K562 (cell line): ENCODE measurements at regions not wholly inside any gene's neighbourhood (a gene's known extent, or its start where the extent isn't known, plus 50 kb on each side); places are given as distances from the start of the nearest gene placed in this dataset.

Experiments
- ATAC-seq: fragments of 200-7000 bp; cut with Tn5 transposase; 3 replicates; pipeline ENCODE4 v1.9.1; 2020; ENCODE audit warnings: moderate library complexity
- BruUV-seq: library from RNA; stranded (reverse); fragments of 400-500 nt; replicated peaks from 2 replicates; lab custom pipeline; 2021; lab: Mats Ljungman, UMichigan
- CTCF ChIA-PET: fragments of 300-600 bp; formaldehyde crosslinking; extraction: SDS; loops from one replicate; lab custom pipeline; 2021; ENCODE audit warnings: low intra/inter-chr PET ratio; lab: Yijun Ruan, JAX
- POLR2A ChIA-PET: fragments of 300-600, 350-650 bp; sonication (Branson Sonifier 250); formaldehyde crosslinking; extraction: SDS; loops from one replicate; lab custom pipeline; 2021; ENCODE audit warnings: antibody characterized with exemption, inconsistent platforms; lab: Yijun Ruan, JAX
- DNase-seq, 4 experiments: peaks; one replicate each; pipeline versions ENCODE4 v3.0.0 to v3.0.0-alpha.2; 2011 to 2018; ENCODE audit warnings: low spot score in 3 of 4, mixed read lengths in 3 of 4; ENCODE audit errors: extremely low read depth in 1 of 4
- FAIRE-seq: peaks from 2 replicates; lab custom pipeline; 2011; peaks lifted over from hg19 to GRCh38; lab: Jason Lieb, UNC
- H2AFZ ChIP-seq: 2 replicates; pipeline ENCODE4 v1.6.0; 2011; ENCODE audit warnings: low read depth, low read length, control low read depth, inconsistent platforms
- H3K27ac ChIP-seq: fragments of 200-600 bp; 3 replicates; pipeline ENCODE4 v1.8.0; 2011; ENCODE audit warnings: low read depth, mild to moderate bottlenecking, control low read depth, inconsistent platforms, low read length, moderate library complexity, mixed read lengths; ENCODE audit errors: extremely low read depth
- H3K27me3 ChIP-seq, 2 experiments: fragments of 300-600 bp in 1 of 2; 2 replicates in 1 of 2; 3 replicates in 1 of 2; pipeline versions ENCODE4 v1.6.0 to v1.8.0; 2011; ENCODE audit warnings: inconsistent platforms in 2 of 2, low read length in 2 of 2, mild to moderate bottlenecking in 1 of 2, mixed read lengths in 1 of 2, moderate library complexity in 1 of 2; ENCODE audit not compliant: control insufficient read depth in 2 of 2, insufficient read depth in 2 of 2
- H3K36me3 ChIP-seq: fragments of 300-600 bp; 3 replicates; pipeline ENCODE4 v1.8.0; 2011; ENCODE audit warnings: mild to moderate bottlenecking, low read length, inconsistent platforms; ENCODE audit not compliant: control insufficient read depth, insufficient read depth
- H3K4me1 ChIP-seq, 2 experiments: fragments of 200-600 bp in 1 of 2; replicated peaks in 1 of 2; 2 replicates in 1 of 2; 3 replicates in 1 of 2; pipeline versions ENCODE4 v1.5.1 to v1.8.0; 2011; ENCODE audit warnings: inconsistent platforms in 2 of 2, low read length in 2 of 2, mild to moderate bottlenecking in 1 of 2, mixed read lengths in 1 of 2, moderate library complexity in 1 of 2; ENCODE audit not compliant: control insufficient read depth in 2 of 2, insufficient read depth in 2 of 2
- H3K4me2 ChIP-seq: 2 replicates; pipeline ENCODE4 v1.6.1; 2011; ENCODE audit warnings: low read length, control low read depth, inconsistent platforms, mixed read lengths; ENCODE audit not compliant: insufficient read depth
- H3K4me3 ChIP-seq: fragments of 200-600 bp; sonication (generic), shearing (Covaris generic); 2 replicates; pipeline ENCODE4 v1.5.1; 2016; ENCODE audit warnings: control low read depth, inconsistent platforms
- H3K79me2 ChIP-seq: fragments of 200-600 bp; 3 replicates; pipeline ENCODE4 v1.8.0; 2011; ENCODE audit warnings: low read length, inconsistent platforms; ENCODE audit not compliant: control insufficient read depth, insufficient read depth
- H3K9ac ChIP-seq, 2 experiments: 2 replicates each; pipeline versions ENCODE4 v1.6.0 to v1.6.1; 2011; ENCODE audit warnings: low read depth in 2 of 2, low read length in 2 of 2, control low read depth in 1 of 2, inconsistent platforms in 1 of 2, mild to moderate bottlenecking in 1 of 2, mixed read lengths in 1 of 2; ENCODE audit not compliant: insufficient read depth in 1 of 2
- H3K9me1 ChIP-seq: one replicate; pipeline ENCODE4 v1.6.0; 2011; ENCODE audit warnings: inconsistent platforms, mild to moderate bottlenecking, low read length, moderate library complexity; ENCODE audit not compliant: control insufficient read depth, insufficient read depth
- H3K9me3 ChIP-seq: replicated peaks from 2 replicates; pipeline ENCODE4 v1.5.1; 2011; ENCODE audit warnings: low read depth, low read length, inconsistent platforms; ENCODE audit not compliant: control insufficient read depth, insufficient read depth
- H4K20me1 ChIP-seq: replicated peaks from 2 replicates; pipeline ENCODE4 v1.6.1; 2011; ENCODE audit warnings: low read length, inconsistent platforms, mixed read lengths; ENCODE audit not compliant: control insufficient read depth, insufficient read depth
- HOXB6 ChIP-seq: fragments of 250-450 bp; sonication (Bioruptor Pico); IDR thresholded peaks from 2 replicates; pipeline ENCODE4 v1.5.1; 2022; ENCODE audit warnings: mild to moderate bottlenecking, borderline replicate concordance
- MXI1 ChIP-seq: IDR thresholded peaks from 2 replicates; pipeline ENCODE4 v1.6.1; 2011; ENCODE audit warnings: low read depth, mild to moderate bottlenecking, improper control_type of control experiment, low read length
- SOX6 ChIP-seq: fragments of 450-650 bp; IDR thresholded peaks from 2 replicates; pipeline ENCODE4 v1.6.1; 2014; ENCODE audit warnings: mild to moderate bottlenecking
- YBX1 ChIP-seq: fragments of 450-650 bp; IDR thresholded peaks from 2 replicates; pipeline ENCODE4 v1.7.1; 2016; ENCODE audit warnings: mild to moderate bottlenecking
- WGBS: fragments of 100-300 bp; shearing (Covaris generic); methylation state at CpG from one replicate; pipeline ENCODE4 v1.1.6; 2016; ENCODE audit warnings: low coverage, mixed read lengths; ENCODE audit not compliant: insufficient coverage; ENCODE audit errors: missing lambda C conversion rate; 5-methylcytosine and 5-hydroxymethylcytosine counted together
- in situ Hi-C: fragments of 300-500 bp; cut with MboI; formaldehyde crosslinking; loops from 4 replicates; pipeline ENCODE4 v1.15.0; 2018; ENCODE audit warnings: inconsistent platforms, mixed read lengths
- intact Hi-C: fragments of 100-400 bp; cut with micrococcal nuclease; formaldehyde crosslinking; loops from 2 replicates; pipeline ENCODE4 v1.14.2; 2022
- TF ChIP-seq, protein P1 (sequence below), 2 experiments: fragments of 450-650 bp; conservative IDR thresholded peaks; 2 replicates each; pipeline ENCODE4 v1.6.1; 2017; ENCODE audit warnings: mild to moderate bottlenecking in 2 of 2, moderate library complexity in 2 of 2
- TF ChIP-seq, protein P2 (sequence below): fragments of 450-650 bp; IDR thresholded peaks from one replicate; pipeline ENCODE4 v1.6.1; 2018; ENCODE audit warnings: mild to moderate bottlenecking, moderate library complexity; ENCODE audit not compliant: partially characterized antibody
- TF ChIP-seq, protein P3 (sequence below), 2 experiments: fragments of 250-450 bp in 1 of 2; fragments of 450-650 bp in 1 of 2; sonication (Bioruptor Pico) in 1 of 2; IDR thresholded peaks; 2 replicates each; pipeline versions ENCODE4 v1.6.1 to v1.8.0; 2016 to 2021; ENCODE audit warnings: mild to moderate bottlenecking in 2 of 2, moderate library complexity in 2 of 2, missing compliant biosample characterization in 1 of 2, missing genetic modification characterization in 1 of 2
- TF ChIP-seq, protein P4 (sequence below): sonication (generic); formaldehyde crosslinking; IDR thresholded peaks from 2 replicates; pipeline ENCODE4 v1.8.0; 2023; ENCODE audit warnings: missing genetic modification reagents, mild to moderate bottlenecking, borderline replicate concordance
- TF ChIP-seq, protein P5 (sequence below): fragments of 200-800 bp; sonication (Bioruptor generic); IDR thresholded peaks from 2 replicates; pipeline ENCODE4 v1.6.1; 2017; ENCODE audit warnings: missing genetic modification characterization, missing compliant biosample characterization

DNA sequence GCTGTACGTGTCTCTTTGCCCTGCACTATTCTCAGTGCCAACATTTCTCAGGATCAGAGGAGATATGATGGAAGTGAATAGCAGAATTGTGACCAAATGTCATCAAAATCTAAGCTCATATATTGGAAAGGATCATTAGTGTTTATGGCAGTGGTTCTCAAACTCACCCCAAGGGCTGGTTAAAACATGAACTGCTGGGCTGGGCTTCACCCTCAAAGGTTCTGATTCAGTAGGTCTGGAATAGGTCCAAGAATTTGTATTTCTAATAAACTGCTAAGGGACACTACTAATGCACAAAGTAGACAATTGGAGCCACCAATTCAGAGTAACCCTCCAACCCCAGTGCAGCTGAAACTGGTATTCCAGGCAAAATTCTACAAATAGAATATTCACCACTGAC, 317.9 kb upstream of the UBE2E3 start:
- no TSS peak for BruUV-seq
- Histone ChIP-seq H4K20me1 (no peaks in the 10 kb centered on the region), H3K36me3 (no peaks in the 10 kb centered on the region), H3K27ac (no peak overlapping the region), H3K4me1 (no peaks in the 10 kb centered on the region), H3K79me2 (no peaks in the 10 kb centered on the region), H3K9ac (no peak overlapping the region), H3K4me3 (no peak overlapping the region), H3K9me1 (no peaks in the 10 kb centered on the region), H3K27me3 (no peaks in the 10 kb centered on the region), H3K4me2 (no peak overlapping the region), H2AFZ (no peak overlapping the region), H3K9me3 (0 out of 2 replicates have a peak, but pooled peaks cover 2% of the 10 kb centered on the region)
- in situ Hi-C loops: no loop called here
- ATAC-seq (no peak), FAIRE-seq (no peak), DNase-seq (no peak)
- ChIA-PET CTCF (no interaction called here), POLR2A (no interaction called here)
- intact Hi-C loops: no loop called here
- TF ChIP-seq HOXB6 (no peak), YBX1 (no peak), SOX6 (no peak), MXI1 (no peak)
- TF ChIP-seq, protein P1, sequence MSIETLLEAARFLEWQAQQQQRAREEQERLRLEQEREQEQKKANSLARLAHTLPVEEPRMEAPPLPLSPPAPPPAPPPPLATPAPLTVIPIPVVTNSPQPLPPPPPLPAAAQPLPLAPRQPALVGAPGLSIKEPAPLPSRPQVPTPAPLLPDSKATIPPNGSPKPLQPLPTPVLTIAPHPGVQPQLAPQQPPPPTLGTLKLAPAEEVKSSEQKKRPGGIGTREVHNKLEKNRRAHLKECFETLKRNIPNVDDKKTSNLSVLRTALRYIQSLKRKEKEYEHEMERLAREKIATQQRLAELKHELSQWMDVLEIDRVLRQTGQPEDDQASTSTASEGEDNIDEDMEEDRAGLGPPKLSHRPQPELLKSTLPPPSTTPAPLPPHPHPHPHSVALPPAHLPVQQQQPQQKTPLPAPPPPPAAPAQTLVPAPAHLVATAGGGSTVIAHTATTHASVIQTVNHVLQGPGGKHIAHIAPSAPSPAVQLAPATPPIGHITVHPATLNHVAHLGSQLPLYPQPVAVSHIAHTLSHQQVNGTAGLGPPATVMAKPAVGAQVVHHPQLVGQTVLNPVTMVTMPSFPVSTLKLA (conservative IDR thresholded peaks at IDR 0.05): no peak
- TF ChIP-seq, protein P2, sequence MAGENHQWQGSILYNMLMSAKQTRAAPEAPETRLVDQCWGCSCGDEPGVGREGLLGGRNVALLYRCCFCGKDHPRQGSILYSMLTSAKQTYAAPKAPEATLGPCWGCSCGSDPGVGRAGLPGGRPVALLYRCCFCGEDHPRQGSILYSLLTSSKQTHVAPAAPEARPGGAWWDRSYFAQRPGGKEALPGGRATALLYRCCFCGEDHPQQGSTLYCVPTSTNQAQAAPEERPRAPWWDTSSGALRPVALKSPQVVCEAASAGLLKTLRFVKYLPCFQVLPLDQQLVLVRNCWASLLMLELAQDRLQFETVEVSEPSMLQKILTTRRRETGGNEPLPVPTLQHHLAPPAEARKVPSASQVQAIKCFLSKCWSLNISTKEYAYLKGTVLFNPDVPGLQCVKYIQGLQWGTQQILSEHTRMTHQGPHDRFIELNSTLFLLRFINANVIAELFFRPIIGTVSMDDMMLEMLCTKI: no peak
- TF ChIP-seq, protein P3, sequence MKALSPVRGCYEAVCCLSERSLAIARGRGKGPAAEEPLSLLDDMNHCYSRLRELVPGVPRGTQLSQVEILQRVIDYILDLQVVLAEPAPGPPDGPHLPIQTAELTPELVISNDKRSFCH (CRISPR knock-in tag; IDR thresholded peaks at IDR 0.05): no peak
- TF ChIP-seq, protein P3 (tag; IDR thresholded peaks at IDR 0.05): no peak
- TF ChIP-seq, protein P4, sequence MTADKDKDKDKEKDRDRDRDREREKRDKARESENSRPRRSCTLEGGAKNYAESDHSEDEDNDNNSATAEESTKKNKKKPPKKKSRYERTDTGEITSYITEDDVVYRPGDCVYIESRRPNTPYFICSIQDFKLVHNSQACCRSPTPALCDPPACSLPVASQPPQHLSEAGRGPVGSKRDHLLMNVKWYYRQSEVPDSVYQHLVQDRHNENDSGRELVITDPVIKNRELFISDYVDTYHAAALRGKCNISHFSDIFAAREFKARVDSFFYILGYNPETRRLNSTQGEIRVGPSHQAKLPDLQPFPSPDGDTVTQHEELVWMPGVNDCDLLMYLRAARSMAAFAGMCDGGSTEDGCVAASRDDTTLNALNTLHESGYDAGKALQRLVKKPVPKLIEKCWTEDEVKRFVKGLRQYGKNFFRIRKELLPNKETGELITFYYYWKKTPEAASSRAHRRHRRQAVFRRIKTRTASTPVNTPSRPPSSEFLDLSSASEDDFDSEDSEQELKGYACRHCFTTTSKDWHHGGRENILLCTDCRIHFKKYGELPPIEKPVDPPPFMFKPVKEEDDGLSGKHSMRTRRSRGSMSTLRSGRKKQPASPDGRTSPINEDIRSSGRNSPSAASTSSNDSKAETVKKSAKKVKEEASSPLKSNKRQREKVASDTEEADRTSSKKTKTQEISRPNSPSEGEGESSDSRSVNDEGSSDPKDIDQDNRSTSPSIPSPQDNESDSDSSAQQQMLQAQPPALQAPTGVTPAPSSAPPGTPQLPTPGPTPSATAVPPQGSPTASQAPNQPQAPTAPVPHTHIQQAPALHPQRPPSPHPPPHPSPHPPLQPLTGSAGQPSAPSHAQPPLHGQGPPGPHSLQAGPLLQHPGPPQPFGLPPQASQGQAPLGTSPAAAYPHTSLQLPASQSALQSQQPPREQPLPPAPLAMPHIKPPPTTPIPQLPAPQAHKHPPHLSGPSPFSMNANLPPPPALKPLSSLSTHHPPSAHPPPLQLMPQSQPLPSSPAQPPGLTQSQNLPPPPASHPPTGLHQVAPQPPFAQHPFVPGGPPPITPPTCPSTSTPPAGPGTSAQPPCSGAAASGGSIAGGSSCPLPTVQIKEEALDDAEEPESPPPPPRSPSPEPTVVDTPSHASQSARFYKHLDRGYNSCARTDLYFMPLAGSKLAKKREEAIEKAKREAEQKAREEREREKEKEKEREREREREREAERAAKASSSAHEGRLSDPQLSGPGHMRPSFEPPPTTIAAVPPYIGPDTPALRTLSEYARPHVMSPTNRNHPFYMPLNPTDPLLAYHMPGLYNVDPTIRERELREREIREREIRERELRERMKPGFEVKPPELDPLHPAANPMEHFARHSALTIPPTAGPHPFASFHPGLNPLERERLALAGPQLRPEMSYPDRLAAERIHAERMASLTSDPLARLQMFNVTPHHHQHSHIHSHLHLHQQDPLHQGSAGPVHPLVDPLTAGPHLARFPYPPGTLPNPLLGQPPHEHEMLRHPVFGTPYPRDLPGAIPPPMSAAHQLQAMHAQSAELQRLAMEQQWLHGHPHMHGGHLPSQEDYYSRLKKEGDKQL (CRISPR knock-in tag): no peak
- TF ChIP-seq, protein P5, sequence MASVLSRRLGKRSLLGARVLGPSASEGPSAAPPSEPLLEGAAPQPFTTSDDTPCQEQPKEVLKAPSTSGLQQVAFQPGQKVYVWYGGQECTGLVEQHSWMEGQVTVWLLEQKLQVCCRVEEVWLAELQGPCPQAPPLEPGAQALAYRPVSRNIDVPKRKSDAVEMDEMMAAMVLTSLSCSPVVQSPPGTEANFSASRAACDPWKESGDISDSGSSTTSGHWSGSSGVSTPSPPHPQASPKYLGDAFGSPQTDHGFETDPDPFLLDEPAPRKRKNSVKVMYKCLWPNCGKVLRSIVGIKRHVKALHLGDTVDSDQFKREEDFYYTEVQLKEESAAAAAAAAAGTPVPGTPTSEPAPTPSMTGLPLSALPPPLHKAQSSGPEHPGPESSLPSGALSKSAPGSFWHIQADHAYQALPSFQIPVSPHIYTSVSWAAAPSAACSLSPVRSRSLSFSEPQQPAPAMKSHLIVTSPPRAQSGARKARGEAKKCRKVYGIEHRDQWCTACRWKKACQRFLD (CRISPR knock-in tag): no peak
- WGBS: 0% methylated on average over 1 of the region's 1 CpG
